ENCODE measurements at regions not wholly inside any gene's neighbourhood (a gene's known extent, or its start where the extent isn't known, plus 50 kb on each side); places are given as distances from the start of the nearest gene placed in this dataset.
"Not testable (repeated sequence)": the region's sequence is repeated elsewhere in the genome, so short reads cannot be mapped to it uniquely, and the experiment has no call there.

GRCh38 chr2:122032264-122032645 is 276.8 kb downstream of the TSN start:
- 83 to 90% methylated on average over 6 of the region's 6 CpGs for WGBS, 2 experiments
- Histone ChIP-seq H3K9me3 (ENCODE audit: control insufficient read depth, low read length) (no peaks in the 10 kb centered on the region), H3K36me3 (ENCODE audit: control insufficient read depth, insufficient read depth, low read length) (no peaks in the 10 kb centered on the region), H3K27me3 (ENCODE audit: control insufficient read depth, insufficient read depth, low read length, poor library complexity, severe bottlenecking) (no peaks in the 10 kb centered on the region), H3K4me3 (ENCODE audit: insufficient read depth, low read depth, low read length) (no peak overlapping the region), H3K27ac (ENCODE audit: insufficient read depth, low read depth, low read length, poor library complexity, severe bottlenecking) (no peak overlapping the region), H3K4me1 (ENCODE audit: control insufficient read depth, insufficient read depth, low read length) (peaks cover 5% of the 10 kb centered on the region)

- H3K36me3 ChIP-seq (ENCODE audit: control insufficient read depth, insufficient read depth, low read length): no peaks in the 10 kb centered on the region
- no peak overlapping the region for H3K27ac ChIP-seq (ENCODE audit: insufficient read depth, low read depth, low read length, poor library complexity, severe bottlenecking)
- H3K4me3 ChIP-seq (ENCODE audit: insufficient read depth, low read depth, low read length): no peak overlapping the region
- WGBS, 2 experiments: 93% methylated on average over 3 of the region's 3 CpGs
- H3K9me3 ChIP-seq (ENCODE audit: control insufficient read depth, low read length): no peaks in the 10 kb centered on the region
- H3K27me3 ChIP-seq (ENCODE audit: control insufficient read depth, insufficient read depth, low read length, poor library complexity, severe bottlenecking): no peaks in the 10 kb centered on the region
- H3K4me1 ChIP-seq (ENCODE audit: control insufficient read depth, insufficient read depth, low read length): peaks cover 5% of the 10 kb centered on the region
Measured at GRCh38 chr2:122033778-122034177, 278.3 kb downstream of the TSN start.

GRCh38 chr2:122034344-122034743 is 278.9 kb downstream of the TSN start:
- 88 to 92% methylated on average over 3 to 5 of the region's 5 CpGs for WGBS, 2 experiments
- H3K27me3 ChIP-seq (ENCODE audit: control insufficient read depth, insufficient read depth, low read length, poor library complexity, severe bottlenecking): no peaks in the 10 kb centered on the region
- H3K36me3 ChIP-seq (ENCODE audit: control insufficient read depth, insufficient read depth, low read length): no peaks in the 10 kb centered on the region
- no peak overlapping the region for H3K4me3 ChIP-seq (ENCODE audit: insufficient read depth, low read depth, low read length)
- H3K9me3 ChIP-seq (ENCODE audit: control insufficient read depth, low read length): no peaks in the 10 kb centered on the region
- H3K4me1 ChIP-seq (ENCODE audit: control insufficient read depth, insufficient read depth, low read length): peaks cover 5% of the 10 kb centered on the region
- H3K27ac ChIP-seq (ENCODE audit: insufficient read depth, low read depth, low read length, poor library complexity, severe bottlenecking): no peak overlapping the region

DNA sequence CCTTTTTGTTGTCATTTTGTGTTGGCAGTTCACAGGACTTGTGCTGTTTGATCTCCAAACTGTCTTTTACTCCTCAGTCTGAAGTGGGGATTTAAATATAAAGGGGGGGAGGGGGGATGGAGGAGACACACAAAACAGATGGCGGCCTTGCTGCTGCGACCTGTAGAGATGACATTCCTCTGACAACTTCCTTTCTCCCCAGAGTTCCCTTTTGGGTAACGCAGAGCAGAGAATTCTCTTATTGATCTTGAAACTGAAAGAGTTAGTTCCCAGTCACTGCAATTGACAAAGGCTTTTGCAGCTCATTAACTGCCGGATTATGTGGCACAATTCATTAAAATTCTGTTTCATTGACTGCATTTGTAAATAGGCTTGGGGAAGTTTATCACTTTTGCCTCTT is 279.3 kb downstream of the TSN start:
- H3K27ac ChIP-seq (ENCODE audit: insufficient read depth, low read depth, low read length, poor library complexity, severe bottlenecking): no peak overlapping the region
- no peaks in the 10 kb centered on the region for H3K36me3 ChIP-seq (ENCODE audit: control insufficient read depth, insufficient read depth, low read length)
- no peaks in the 10 kb centered on the region for H3K27me3 ChIP-seq (ENCODE audit: control insufficient read depth, insufficient read depth, low read length, poor library complexity, severe bottlenecking)
- H3K4me1 ChIP-seq (ENCODE audit: control insufficient read depth, insufficient read depth, low read length): peaks cover 5% of the 10 kb centered on the region
- no peak overlapping the region for H3K4me3 ChIP-seq (ENCODE audit: insufficient read depth, low read depth, low read length)
- WGBS, 2 experiments: 26 to 32% methylated on average over 4 of the region's 4 CpGs
- H3K9me3 ChIP-seq (ENCODE audit: control insufficient read depth, low read length): no peaks in the 10 kb centered on the region

GRCh38 chr2:122038816-122039215 is 283.4 kb downstream of the TSN start:
- WGBS, 2 experiments: 90 to 92% methylated on average over 3 of the region's 4 CpGs
- not testable (repeated sequence) for H3K4me3 ChIP-seq (ENCODE audit: insufficient read depth, low read depth, low read length); H3K27me3 ChIP-seq (ENCODE audit: control insufficient read depth, insufficient read depth, low read length, poor library complexity, severe bottlenecking); H3K9me3 ChIP-seq (ENCODE audit: control insufficient read depth, low read length); H3K36me3 ChIP-seq (ENCODE audit: control insufficient read depth, insufficient read depth, low read length); H3K27ac ChIP-seq (ENCODE audit: insufficient read depth, low read depth, low read length, poor library complexity, severe bottlenecking); H3K4me1 ChIP-seq (ENCODE audit: control insufficient read depth, insufficient read depth, low read length)

DNA sequence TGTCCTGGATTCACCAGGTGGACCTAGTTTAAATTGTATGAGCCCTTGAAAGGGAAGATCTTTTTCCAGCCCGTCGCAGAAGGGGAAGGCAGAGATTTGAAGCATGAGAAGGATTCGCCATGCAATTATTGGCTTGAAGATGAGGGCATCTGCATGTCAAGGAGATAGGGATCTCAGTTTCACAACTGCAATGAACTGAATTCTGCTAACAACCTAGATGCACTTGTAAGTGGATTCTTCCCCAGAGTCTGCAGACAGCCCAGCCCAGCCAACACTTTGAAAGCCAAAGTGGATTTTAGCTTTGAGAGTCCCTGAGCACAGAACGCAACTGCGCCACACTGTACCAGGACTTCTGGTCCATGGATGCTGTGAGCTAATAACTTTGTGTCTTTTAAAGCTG is 286.0 kb downstream of the TSN start:
- Histone ChIP-seq H3K4me1 (ENCODE audit: control insufficient read depth, insufficient read depth, low read length) (no peaks in the 10 kb centered on the region), H3K9me3 (ENCODE audit: control insufficient read depth, low read length) (no peaks in the 10 kb centered on the region), H3K27me3 (ENCODE audit: control insufficient read depth, insufficient read depth, low read length, poor library complexity, severe bottlenecking) (no peaks in the 10 kb centered on the region), H3K4me3 (ENCODE audit: insufficient read depth, low read depth, low read length) (no peak overlapping the region), H3K36me3 (ENCODE audit: control insufficient read depth, insufficient read depth, low read length) (no peaks in the 10 kb centered on the region), H3K27ac (ENCODE audit: insufficient read depth, low read depth, low read length, poor library complexity, severe bottlenecking) (no peak overlapping the region)
- 93 to 98% methylated on average over 5 of the region's 5 CpGs for WGBS, 2 experiments

- H3K27ac ChIP-seq (ENCODE audit: insufficient read depth, low read depth, low read length, poor library complexity, severe bottlenecking); H3K4me1 ChIP-seq (ENCODE audit: control insufficient read depth, insufficient read depth, low read length); H3K4me3 ChIP-seq (ENCODE audit: insufficient read depth, low read depth, low read length); H3K27me3 ChIP-seq (ENCODE audit: control insufficient read depth, insufficient read depth, low read length, poor library complexity, severe bottlenecking); H3K36me3 ChIP-seq (ENCODE audit: control insufficient read depth, insufficient read depth, low read length); H3K9me3 ChIP-seq (ENCODE audit: control insufficient read depth, low read length): not testable (repeated sequence)
- 94 to 95% methylated on average over 11 to 13 of the region's 20 CpGs for WGBS, 2 experiments
Measured at GRCh38 chr2:122051659-122052058, 296.2 kb downstream of the TSN start.

DNA sequence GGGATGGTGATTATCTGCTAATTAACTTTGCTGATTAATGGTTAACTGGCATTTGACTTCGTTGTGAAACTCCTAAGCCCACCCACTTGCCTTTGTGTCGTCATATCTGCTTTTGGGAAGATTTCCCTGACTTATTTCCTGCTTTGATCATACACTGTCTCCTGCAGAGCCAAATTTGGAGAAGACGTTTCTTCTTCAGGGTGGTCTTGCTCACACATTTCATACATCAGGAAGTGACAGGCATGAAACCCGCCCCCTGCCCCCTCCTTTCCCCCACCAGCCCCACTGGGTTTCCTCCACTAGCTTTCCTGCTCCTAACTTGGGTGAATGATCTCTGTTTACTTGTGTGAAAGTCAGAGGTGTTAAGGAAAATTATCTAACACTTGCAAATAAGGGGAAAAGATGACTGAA is 300.1 kb downstream of the TSN start:
- WGBS, 2 experiments: 41 to 53% methylated on average over 3 to 4 of the region's 4 CpGs
- no peaks in the 10 kb centered on the region for H3K36me3 ChIP-seq (ENCODE audit: control insufficient read depth, insufficient read depth, low read length)
- peaks cover 3% of the 10 kb centered on the region for H3K9me3 ChIP-seq (ENCODE audit: control insufficient read depth, low read length)
- H3K27ac ChIP-seq (ENCODE audit: insufficient read depth, low read depth, low read length, poor library complexity, severe bottlenecking): no peak overlapping the region
- H3K4me3 ChIP-seq (ENCODE audit: insufficient read depth, low read depth, low read length): no peak overlapping the region
- no peaks in the 10 kb centered on the region for H3K27me3 ChIP-seq (ENCODE audit: control insufficient read depth, insufficient read depth, low read length, poor library complexity, severe bottlenecking)
- H3K4me1 ChIP-seq (ENCODE audit: control insufficient read depth, insufficient read depth, low read length): no peaks in the 10 kb centered on the region

DNA sequence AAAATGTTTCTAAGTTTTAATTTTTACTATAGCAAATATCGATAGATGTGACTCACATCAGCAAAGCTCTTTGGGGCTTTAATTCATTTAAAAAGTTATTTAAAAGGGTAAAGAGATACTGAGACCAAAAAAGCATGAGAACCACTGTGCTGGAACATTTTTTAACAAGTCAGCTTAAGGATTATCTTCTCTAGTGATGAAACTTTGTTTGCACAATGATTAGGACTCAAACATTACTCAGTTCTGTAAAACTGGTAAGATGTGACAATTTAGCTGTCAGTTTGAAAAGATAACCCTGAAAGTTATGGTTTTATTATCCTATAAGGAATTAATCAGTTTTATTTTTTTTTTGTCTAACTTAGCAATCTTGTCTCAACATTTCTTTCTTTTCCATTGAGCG is 301.4 kb downstream of the TSN start:
- no peaks in the 10 kb centered on the region for H3K27me3 ChIP-seq (ENCODE audit: control insufficient read depth, insufficient read depth, low read length, poor library complexity, severe bottlenecking)

GRCh38 chr2:122061206-122061605 is 305.8 kb downstream of the TSN start:
- Histone ChIP-seq H3K4me3 (ENCODE audit: insufficient read depth, low read depth, low read length) (no peak overlapping the region), H3K36me3 (ENCODE audit: control insufficient read depth, insufficient read depth, low read length) (no peaks in the 10 kb centered on the region), H3K9me3 (ENCODE audit: control insufficient read depth, low read length) (no peaks in the 10 kb centered on the region), H3K27me3 (ENCODE audit: control insufficient read depth, insufficient read depth, low read length, poor library complexity, severe bottlenecking) (no peaks in the 10 kb centered on the region), H3K27ac (ENCODE audit: insufficient read depth, low read depth, low read length, poor library complexity, severe bottlenecking) (no peak overlapping the region), H3K4me1 (ENCODE audit: control insufficient read depth, insufficient read depth, low read length) (no peaks in the 10 kb centered on the region)
- 96 to 98% methylated on average over 2 of the region's 2 CpGs for WGBS, 2 experiments

More for the DNA sequence above, 301.4 kb downstream of the TSN start:
- Histone ChIP-seq H3K36me3 (ENCODE audit: control insufficient read depth, insufficient read depth, low read length) (no peaks in the 10 kb centered on the region), H3K27ac (ENCODE audit: insufficient read depth, low read depth, low read length, poor library complexity, severe bottlenecking) (no peak overlapping the region), H3K4me1 (ENCODE audit: control insufficient read depth, insufficient read depth, low read length) (no peaks in the 10 kb centered on the region), H3K9me3 (ENCODE audit: control insufficient read depth, low read length) (peaks cover 3% of the 10 kb centered on the region), H3K4me3 (ENCODE audit: insufficient read depth, low read depth, low read length) (no peak overlapping the region)
- 94 to 95% methylated on average over 1 to 2 of the region's 2 CpGs for WGBS, 2 experiments

DNA sequence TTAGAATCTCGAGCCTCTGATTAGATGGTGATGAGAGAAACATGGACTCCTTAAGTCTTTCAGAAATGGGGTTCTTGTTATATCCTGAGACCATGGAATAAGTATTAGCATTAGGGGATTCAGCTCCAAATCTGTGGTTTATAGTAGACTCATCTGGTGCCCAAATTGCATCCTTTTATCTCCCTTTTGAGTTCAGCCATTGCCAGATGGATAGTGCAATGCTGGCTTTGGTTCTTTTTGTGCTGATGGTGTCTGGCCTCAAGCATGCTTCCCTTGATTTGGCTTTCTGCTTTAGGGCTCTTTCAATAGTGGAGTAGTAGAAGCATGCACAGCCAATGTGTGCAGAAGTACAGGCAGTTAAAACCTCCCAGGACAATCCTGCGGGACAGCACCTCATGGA is 306.4 kb downstream of the TSN start:
- H3K9me3 ChIP-seq (ENCODE audit: control insufficient read depth, low read length): no peaks in the 10 kb centered on the region
- H3K4me1 ChIP-seq (ENCODE audit: control insufficient read depth, insufficient read depth, low read length): no peaks in the 10 kb centered on the region
- WGBS, 2 experiments: 93 to 96% methylated on average over 2 of the region's 2 CpGs
- H3K4me3 ChIP-seq (ENCODE audit: insufficient read depth, low read depth, low read length): no peak overlapping the region
- no peaks in the 10 kb centered on the region for H3K27me3 ChIP-seq (ENCODE audit: control insufficient read depth, insufficient read depth, low read length, poor library complexity, severe bottlenecking)
- H3K36me3 ChIP-seq (ENCODE audit: control insufficient read depth, insufficient read depth, low read length): no peaks in the 10 kb centered on the region
- no peak overlapping the region for H3K27ac ChIP-seq (ENCODE audit: insufficient read depth, low read depth, low read length, poor library complexity, severe bottlenecking)

Measured in ectodermal cell (in vitro differentiated cells).